ENCODE measurements at regions not wholly inside any gene's neighbourhood (a gene's known extent, or its start where the extent isn't known, plus 50 kb on each side); places are given as distances from the start of the nearest gene placed in this dataset.

- DNase-seq (ENCODE audit: insufficient read length, low spot score) (no peak), FAIRE-seq (no peak)
- TF ChIP-seq, protein P1, sequence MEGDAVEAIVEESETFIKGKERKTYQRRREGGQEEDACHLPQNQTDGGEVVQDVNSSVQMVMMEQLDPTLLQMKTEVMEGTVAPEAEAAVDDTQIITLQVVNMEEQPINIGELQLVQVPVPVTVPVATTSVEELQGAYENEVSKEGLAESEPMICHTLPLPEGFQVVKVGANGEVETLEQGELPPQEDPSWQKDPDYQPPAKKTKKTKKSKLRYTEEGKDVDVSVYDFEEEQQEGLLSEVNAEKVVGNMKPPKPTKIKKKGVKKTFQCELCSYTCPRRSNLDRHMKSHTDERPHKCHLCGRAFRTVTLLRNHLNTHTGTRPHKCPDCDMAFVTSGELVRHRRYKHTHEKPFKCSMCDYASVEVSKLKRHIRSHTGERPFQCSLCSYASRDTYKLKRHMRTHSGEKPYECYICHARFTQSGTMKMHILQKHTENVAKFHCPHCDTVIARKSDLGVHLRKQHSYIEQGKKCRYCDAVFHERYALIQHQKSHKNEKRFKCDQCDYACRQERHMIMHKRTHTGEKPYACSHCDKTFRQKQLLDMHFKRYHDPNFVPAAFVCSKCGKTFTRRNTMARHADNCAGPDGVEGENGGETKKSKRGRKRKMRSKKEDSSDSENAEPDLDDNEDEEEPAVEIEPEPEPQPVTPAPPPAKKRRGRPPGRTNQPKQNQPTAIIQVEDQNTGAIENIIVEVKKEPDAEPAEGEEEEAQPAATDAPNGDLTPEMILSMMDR (IDR thresholded peaks at IDR 0.05; ENCODE audit: insufficient read depth, missing control alignments), result no peak
Measured at GRCh38 chr2:20150110-20150706, 74.7 kb downstream of the SDC1 start.

DNA sequence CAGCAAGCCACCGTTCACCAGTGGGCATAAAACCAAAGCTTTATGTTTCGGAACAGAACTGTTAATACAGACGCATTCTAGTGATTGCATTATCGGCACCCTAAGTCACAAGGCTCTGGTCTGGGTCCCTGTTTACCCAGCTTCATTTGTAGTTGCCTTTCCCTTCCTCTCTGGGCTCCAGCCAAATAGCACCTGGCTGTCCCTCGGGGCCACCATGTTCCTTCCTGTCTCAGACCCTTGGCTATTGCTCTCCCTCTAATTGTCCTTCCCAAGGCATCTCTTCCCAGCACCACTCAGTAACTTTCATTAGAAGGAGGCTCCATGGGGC, 75.3 kb downstream of the SDC1 start:
- no peak for DNase-seq (ENCODE audit: insufficient read length, low spot score)

GRCh38 chr2:20148923-20149702, 75.8 kb downstream of the SDC1 start:
- TF ChIP-seq, protein P1 (IDR thresholded peaks at IDR 0.05; ENCODE audit: insufficient read depth, missing control alignments), result no peak
- DNase-seq (ENCODE audit: insufficient read length, low spot score) (no peak), FAIRE-seq (no peak)

More for the DNA sequence above, 75.3 kb downstream of the SDC1 start:
- TF ChIP-seq, protein P1 (IDR thresholded peaks at IDR 0.05; ENCODE audit: insufficient read depth, missing control alignments), result no peak
- FAIRE-seq, result no peak

- DNase-seq (ENCODE audit: insufficient read length, low spot score), result no peak
- no peak for FAIRE-seq
- TF ChIP-seq, protein P1 (IDR thresholded peaks at IDR 0.05; ENCODE audit: insufficient read depth, missing control alignments), result no peak
Measured at GRCh38 chr2:20148426-20148922, 76.5 kb downstream of the SDC1 start.

DNA sequence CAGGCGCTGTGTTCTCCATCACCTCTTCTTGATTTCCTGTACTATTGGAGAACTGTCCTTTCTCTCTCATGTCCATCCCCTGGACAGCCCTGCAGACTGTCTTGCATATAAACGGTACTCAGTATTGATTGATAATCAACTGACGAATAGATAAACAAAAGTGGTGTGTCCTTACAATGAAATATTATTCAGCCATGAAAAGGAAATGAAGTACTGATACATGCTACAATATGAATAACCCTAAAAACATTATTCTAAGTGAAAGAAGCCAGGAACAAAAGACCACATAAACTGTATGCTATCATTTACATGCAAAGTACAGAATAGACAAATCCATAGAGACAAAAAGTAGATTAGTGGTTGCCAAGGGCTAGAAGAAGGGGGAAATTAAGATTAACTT, 77.6 kb downstream of the SDC1 start:
- no peak for DNase-seq (ENCODE audit: insufficient read length, low spot score)
- TF ChIP-seq, protein P1 (IDR thresholded peaks at IDR 0.05; ENCODE audit: insufficient read depth, missing control alignments), result no peak
- FAIRE-seq, result no peak

DNA sequence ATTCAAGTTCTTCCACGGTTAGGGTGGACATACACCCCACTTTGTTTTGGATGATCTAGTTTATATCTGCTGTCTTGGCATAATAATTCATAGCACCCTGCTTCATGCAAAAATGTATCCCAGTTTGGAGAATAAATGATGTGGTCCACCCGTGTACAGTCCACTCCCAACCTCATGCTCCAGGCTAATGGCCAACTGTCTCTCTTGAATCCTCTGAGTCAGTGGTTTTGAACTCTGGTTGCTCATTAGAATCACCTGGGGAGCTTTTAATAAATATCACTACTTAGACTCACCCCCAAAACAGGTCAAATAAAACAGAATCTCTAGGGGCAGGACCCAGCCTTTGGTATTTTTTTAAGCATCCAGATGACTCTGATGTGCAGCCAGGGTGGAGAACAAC, 78.5 kb downstream of the SDC1 start:
- DNase-seq (ENCODE audit: insufficient read length, low spot score) (no peak), FAIRE-seq (no peak)
- TF ChIP-seq, protein P1 (IDR thresholded peaks at IDR 0.05; ENCODE audit: insufficient read depth, missing control alignments), result no peak

Data from D721Med (cell line).